ENCODE measurements at regions not wholly inside any gene's neighbourhood (a gene's known extent, or its start where the extent isn't known, plus 50 kb on each side); places are given as distances from the start of the nearest gene placed in this dataset.

GRCh38 chr12:131274906-131275305 lies 321.2 kb downstream of the ADGRD1 start:
- TF ChIP-seq REST (IDR thresholded peaks at IDR 0.05; ENCODE audit: insufficient read depth in 1 of 2, low read depth in 2 of 2, low read length in 2 of 2) (no peak), TAF1 (IDR thresholded peaks at IDR 0.05; ENCODE audit: borderline replicate concordance, insufficient read depth, low read length) (no peak)

Data from PFSK-1 (cell line).